Neutrophil (primary cell): ENCODE measurements at regions not wholly inside any gene's neighbourhood (a gene's known extent, or its start where the extent isn't known, plus 50 kb on each side); places are given as distances from the start of the nearest gene placed in this dataset.

Experiments used
- H3K27ac ChIP-seq: fragments of 200-600 bp; sonication (generic); 2 replicates; pipeline ENCODE4 v1.5.1; 2016; ENCODE audit warnings: mild to moderate bottlenecking, moderate library complexity
- H3K27me3 ChIP-seq: fragments of 200-600 bp; sonication (generic); 2 replicates; pipeline ENCODE4 v1.6.0; 2016; ENCODE audit warnings: mild to moderate bottlenecking
- H3K36me3 ChIP-seq: fragments of 200-600 bp; sonication (generic); 2 replicates; pipeline ENCODE4 v1.5.1; 2017
- H3K4me1 ChIP-seq, 2 experiments: fragments of 200-600 bp in 1 of 2; sonication (generic) in 1 of 2; 1 replicate in 1 of 2; 2 replicates in 1 of 2; pipeline versions ENCODE4 v1.5.1 to v1.6.1; 2013 to 2016; ENCODE audit warnings: low read depth in 1 of 2, low read length in 1 of 2, mild to moderate bottlenecking in 1 of 2, moderate library complexity in 1 of 2; ENCODE audit not compliant: control insufficient read depth in 1 of 2, insufficient read depth in 1 of 2
- H3K4me3 ChIP-seq, 2 experiments: fragments of 200-600 bp in 1 of 2; sonication (generic) in 1 of 2; 1 replicate in 1 of 2; 2 replicates in 1 of 2; pipeline ENCODE4 v1.5.1; 2013 to 2016; ENCODE audit warnings: low read depth in 1 of 2, low read length in 1 of 2, mild to moderate bottlenecking in 1 of 2, moderate library complexity in 1 of 2
- H3K9me3 ChIP-seq: fragments of 200-600 bp; sonication (generic); 2 replicates; pipeline ENCODE4 v1.5.1; 2016
- TF ChIP-seq, protein P1 (sequence below): fragments of 200-600 bp; sonication (generic); IDR thresholded peaks from 2 replicates; pipeline ENCODE4 v1.5.1; 2016; ENCODE audit warnings: antibody characterized with exemption

DNA sequence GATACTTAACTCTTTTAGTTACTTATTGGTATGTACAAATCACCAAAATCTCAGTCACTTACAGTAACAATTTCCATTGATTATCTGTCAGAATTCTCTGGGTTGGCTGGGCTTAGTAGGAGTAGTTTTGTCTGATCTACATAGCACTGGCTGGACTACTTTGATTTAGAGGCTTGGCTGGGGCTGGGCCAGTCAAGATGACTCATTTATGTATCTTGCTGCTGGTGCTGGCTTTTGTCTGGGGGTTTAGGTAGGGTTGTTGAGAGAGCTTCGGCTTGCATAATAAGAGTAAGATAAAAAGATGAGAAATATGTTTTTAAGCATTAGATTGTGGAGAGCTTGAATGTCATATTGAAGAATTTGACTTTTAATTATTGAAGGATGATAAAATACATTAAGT lies 1093.7 kb downstream of the SLC6A15 start:
- H3K9me3 ChIP-seq: no peaks in the 10 kb centered on the region
- no peak overlapping the region for H3K27ac ChIP-seq
- no peaks in the 10 kb centered on the region for H3K27me3 ChIP-seq
- no peak overlapping the region for H3K4me3 ChIP-seq
- no peaks in the 10 kb centered on the region for H3K36me3 ChIP-seq
- TF ChIP-seq, protein P1, sequence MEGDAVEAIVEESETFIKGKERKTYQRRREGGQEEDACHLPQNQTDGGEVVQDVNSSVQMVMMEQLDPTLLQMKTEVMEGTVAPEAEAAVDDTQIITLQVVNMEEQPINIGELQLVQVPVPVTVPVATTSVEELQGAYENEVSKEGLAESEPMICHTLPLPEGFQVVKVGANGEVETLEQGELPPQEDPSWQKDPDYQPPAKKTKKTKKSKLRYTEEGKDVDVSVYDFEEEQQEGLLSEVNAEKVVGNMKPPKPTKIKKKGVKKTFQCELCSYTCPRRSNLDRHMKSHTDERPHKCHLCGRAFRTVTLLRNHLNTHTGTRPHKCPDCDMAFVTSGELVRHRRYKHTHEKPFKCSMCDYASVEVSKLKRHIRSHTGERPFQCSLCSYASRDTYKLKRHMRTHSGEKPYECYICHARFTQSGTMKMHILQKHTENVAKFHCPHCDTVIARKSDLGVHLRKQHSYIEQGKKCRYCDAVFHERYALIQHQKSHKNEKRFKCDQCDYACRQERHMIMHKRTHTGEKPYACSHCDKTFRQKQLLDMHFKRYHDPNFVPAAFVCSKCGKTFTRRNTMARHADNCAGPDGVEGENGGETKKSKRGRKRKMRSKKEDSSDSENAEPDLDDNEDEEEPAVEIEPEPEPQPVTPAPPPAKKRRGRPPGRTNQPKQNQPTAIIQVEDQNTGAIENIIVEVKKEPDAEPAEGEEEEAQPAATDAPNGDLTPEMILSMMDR: no peak
- H3K4me1 ChIP-seq: no peaks in the 10 kb centered on the region

DNA sequence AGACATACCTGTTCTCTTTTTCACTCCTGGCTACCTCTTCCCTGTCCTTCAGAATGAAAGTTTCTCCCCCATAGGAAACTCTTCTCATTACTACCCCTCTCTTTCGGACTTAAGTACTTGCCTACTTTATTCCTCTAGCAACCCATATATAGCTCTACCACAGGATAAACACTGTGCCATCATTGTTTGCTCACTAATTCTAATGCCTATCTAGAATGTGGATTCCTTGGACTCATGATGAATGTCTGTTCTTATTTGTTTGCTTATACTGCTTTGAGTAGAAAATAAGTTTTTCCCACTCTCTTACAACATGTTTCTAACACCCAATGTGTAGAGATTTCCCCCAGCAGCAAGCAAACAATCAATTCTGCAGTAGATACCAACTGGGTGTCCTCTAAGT lies 1094.9 kb downstream of the SLC6A15 start:
- Histone ChIP-seq H3K36me3 (no peaks in the 10 kb centered on the region), H3K27me3 (no peaks in the 10 kb centered on the region), H3K4me3 (no peak overlapping the region), H3K4me1 (no peaks in the 10 kb centered on the region), H3K27ac (no peak overlapping the region), H3K9me3 (no peaks in the 10 kb centered on the region)
- TF ChIP-seq, protein P1: no peak

DNA sequence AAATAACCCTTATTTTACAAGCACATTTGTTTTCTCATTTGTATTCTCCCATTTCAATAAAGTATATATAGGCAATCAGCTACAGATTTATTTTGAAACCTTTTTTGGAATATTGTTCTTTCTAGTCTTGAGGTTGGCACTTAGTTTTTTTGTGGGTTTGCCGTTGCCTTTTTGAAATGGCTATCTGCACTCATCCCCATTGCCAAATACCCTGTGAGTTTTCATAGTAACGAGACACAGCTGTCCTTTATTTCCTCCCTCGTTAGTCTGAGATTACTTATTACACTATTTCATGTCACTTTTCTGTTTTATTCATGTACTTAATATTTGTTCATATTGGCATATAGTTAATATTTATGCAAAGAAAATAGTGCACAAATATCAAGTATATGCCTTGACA lies 1104.0 kb downstream of the SLC6A15 start:
- H3K4me1 ChIP-seq: no peaks in the 10 kb centered on the region
- H3K36me3 ChIP-seq: no peaks in the 10 kb centered on the region
- H3K27me3 ChIP-seq: no peaks in the 10 kb centered on the region
- TF ChIP-seq, protein P1: no peak
- no peak overlapping the region for H3K4me3 ChIP-seq
- H3K9me3 ChIP-seq: no peaks in the 10 kb centered on the region
- no peak overlapping the region for H3K27ac ChIP-seq

DNA sequence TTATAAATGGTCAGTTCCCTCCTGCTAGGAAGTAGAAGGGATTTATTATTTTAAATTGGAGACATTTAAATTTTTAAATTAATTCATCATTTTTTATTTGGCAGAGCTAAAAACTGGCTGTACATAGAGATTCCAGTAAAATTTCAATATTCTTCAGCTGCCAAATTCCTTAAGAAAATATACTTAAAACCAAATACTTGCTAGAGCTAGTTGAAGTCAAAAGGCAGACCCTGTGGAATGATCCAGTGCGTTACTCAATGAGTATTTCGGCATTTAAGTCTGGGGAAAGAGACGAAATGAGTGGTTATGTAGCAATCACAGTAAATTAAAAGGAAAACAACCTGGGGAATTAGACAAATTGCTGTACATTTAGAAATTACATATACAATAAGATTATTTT lies 1104.7 kb downstream of the SLC6A15 start:
- Histone ChIP-seq H3K36me3 (no peaks in the 10 kb centered on the region), H3K9me3 (no peaks in the 10 kb centered on the region), H3K27ac (no peak overlapping the region), H3K4me1 (no peaks in the 10 kb centered on the region), H3K27me3 (no peaks in the 10 kb centered on the region), H3K4me3 (no peak overlapping the region)
- TF ChIP-seq, protein P1: no peak

DNA sequence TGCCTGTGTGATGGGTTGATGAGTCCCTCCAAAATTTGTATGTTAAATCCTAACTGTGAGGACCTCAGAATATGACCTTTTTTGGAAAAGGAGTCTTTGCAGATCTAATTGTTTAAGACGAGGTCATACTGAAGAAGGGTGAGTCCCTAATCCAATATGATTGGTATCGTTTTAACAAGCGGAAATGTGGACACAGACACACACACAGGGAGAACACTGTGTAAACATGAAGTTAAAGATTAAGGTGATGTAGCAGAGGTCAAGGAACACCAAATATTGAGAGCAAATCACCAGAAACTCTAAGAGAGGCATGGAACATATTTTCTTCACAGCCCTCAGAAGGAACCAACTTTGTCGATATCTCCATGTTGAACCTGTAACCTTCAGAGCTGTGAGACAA lies 1106.7 kb downstream of the SLC6A15 start:
- Histone ChIP-seq H3K4me3 (no peak overlapping the region), H3K36me3 (no peaks in the 10 kb centered on the region), H3K27ac (no peak overlapping the region), H3K27me3 (no peaks in the 10 kb centered on the region), H3K4me1 (no peaks in the 10 kb centered on the region), H3K9me3 (no peaks in the 10 kb centered on the region)
- TF ChIP-seq, protein P1: no peak

DNA sequence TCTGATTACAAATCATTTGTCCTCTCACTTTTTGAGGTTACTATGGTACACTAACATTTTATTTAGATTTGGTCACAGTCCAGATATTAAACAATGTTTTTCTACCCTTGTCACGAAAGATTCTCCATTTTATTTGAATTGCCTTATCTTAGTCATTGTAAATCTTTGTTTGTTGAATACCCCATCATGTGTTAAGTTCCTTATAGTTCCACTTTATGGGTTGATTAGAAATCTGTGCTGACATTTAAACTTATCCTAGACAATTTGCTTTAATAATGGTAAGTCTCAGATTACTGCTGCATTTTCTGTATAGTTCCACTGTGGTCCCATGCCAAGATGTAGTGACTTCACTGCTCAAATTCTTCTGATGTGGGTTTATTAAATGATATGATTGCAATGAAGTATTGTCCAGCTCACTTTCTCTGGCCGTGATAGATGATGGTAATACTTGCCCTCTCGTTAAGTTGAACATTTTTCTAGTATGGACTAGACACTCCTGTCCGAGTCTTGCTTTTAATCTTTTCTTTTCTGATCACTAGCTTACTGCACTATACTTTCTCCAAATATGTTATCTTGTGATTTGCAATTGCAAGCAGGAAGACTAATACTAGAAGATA lies 1107.3 kb downstream of the SLC6A15 start:
- TF ChIP-seq, protein P1: no peak

More for the DNA sequence above, 1107.3 kb downstream of the SLC6A15 start:
- Histone ChIP-seq H3K27ac (no peak overlapping the region), H3K9me3 (no peaks in the 10 kb centered on the region), H3K36me3 (no peaks in the 10 kb centered on the region), H3K4me3 (no peak overlapping the region), H3K27me3 (no peaks in the 10 kb centered on the region), H3K4me1 (no peaks in the 10 kb centered on the region)
